Thyroid gland (tissue), 4 donors: ENCODE measurements at regions not wholly inside any gene's neighbourhood (a gene's known extent, or its start where the extent isn't known, plus 50 kb on each side); places are given as distances from the start of the nearest gene placed in this dataset.

ENCODE experiments used
- POLR2A ChIP-seq, 2 donors: fragments of 450-650 bp; IDR thresholded peaks; one replicate each; pipeline ENCODE4 v1.6.1; 2017; ENCODE audit warnings: antibody characterized with exemption in 2 of 2, mild to moderate bottlenecking in 2 of 2, moderate library complexity in 1 of 2
- TF ChIP-seq, protein P1 (sequence below), 6 experiments: fragments of 200-600 bp in 3 of 6; fragments of 450-650 bp in 3 of 6; sonication (generic) in 3 of 6; IDR thresholded peaks; one replicate each; pipeline ENCODE4 v1.5.1; 2016 to 2019; ENCODE audit warnings: antibody characterized with exemption in 6 of 6, mild to moderate bottlenecking in 2 of 6, inconsistent platforms in 1 of 6, moderate library complexity in 1 of 6

GRCh38 chr12:20122274-20122673 lies 246.1 kb upstream of the PDE3A start:
- TF ChIP-seq, protein P1, sequence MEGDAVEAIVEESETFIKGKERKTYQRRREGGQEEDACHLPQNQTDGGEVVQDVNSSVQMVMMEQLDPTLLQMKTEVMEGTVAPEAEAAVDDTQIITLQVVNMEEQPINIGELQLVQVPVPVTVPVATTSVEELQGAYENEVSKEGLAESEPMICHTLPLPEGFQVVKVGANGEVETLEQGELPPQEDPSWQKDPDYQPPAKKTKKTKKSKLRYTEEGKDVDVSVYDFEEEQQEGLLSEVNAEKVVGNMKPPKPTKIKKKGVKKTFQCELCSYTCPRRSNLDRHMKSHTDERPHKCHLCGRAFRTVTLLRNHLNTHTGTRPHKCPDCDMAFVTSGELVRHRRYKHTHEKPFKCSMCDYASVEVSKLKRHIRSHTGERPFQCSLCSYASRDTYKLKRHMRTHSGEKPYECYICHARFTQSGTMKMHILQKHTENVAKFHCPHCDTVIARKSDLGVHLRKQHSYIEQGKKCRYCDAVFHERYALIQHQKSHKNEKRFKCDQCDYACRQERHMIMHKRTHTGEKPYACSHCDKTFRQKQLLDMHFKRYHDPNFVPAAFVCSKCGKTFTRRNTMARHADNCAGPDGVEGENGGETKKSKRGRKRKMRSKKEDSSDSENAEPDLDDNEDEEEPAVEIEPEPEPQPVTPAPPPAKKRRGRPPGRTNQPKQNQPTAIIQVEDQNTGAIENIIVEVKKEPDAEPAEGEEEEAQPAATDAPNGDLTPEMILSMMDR (IDR thresholded peaks at IDR 0.05), result no peak
- TF ChIP-seq POLR2A (IDR thresholded peaks at IDR 0.05), result no peak
